ENCODE measurements at regions not wholly inside any gene's neighbourhood (a gene's known extent, or its start where the extent isn't known, plus 50 kb on each side); places are given as distances from the start of the nearest gene placed in this dataset.

GRCh38 chr6:130713144-130713543, 114.1 kb upstream of the SMLR1 start:
- no peak for TF ChIP-seq CTCF (IDR thresholded peaks at IDR 0.05; ENCODE audit: insufficient read depth, low read length, poor library complexity, severe bottlenecking)

GRCh38 chr6:130715058-130715457, 112.1 kb upstream of the SMLR1 start:
- TF ChIP-seq CTCF (IDR thresholded peaks at IDR 0.05; ENCODE audit: insufficient read depth, low read length, poor library complexity, severe bottlenecking), result no peak
- Histone ChIP-seq H3K4me3 (ENCODE audit: low read depth, low read length) (no peak overlapping the region), H3K36me3 (ENCODE audit: control insufficient read depth, insufficient read depth, low read length) (no peaks in the 10 kb centered on the region), H3K27me3 (ENCODE audit: control insufficient read depth, insufficient read depth, low read length) (no peaks in the 10 kb centered on the region)
- no peak for DNase-seq (ENCODE audit: low read depth)

More at GRCh38 chr6:130713144-130713543, 114.1 kb upstream of the SMLR1 start:
- no peak overlapping the region for H3K4me3 ChIP-seq (ENCODE audit: low read depth, low read length)
- DNase-seq (ENCODE audit: low read depth), result no peak
- H3K36me3 ChIP-seq (ENCODE audit: control insufficient read depth, insufficient read depth, low read length), result no peaks in the 10 kb centered on the region
- H3K27me3 ChIP-seq (ENCODE audit: control insufficient read depth, insufficient read depth, low read length), result no peaks in the 10 kb centered on the region

GRCh38 chr6:130716466-130716865, 110.7 kb upstream of the SMLR1 start:
- Histone ChIP-seq H3K27me3 (ENCODE audit: control insufficient read depth, insufficient read depth, low read length) (no peaks in the 10 kb centered on the region), H3K4me3 (ENCODE audit: low read depth, low read length) (no peak overlapping the region), H3K36me3 (ENCODE audit: control insufficient read depth, insufficient read depth, low read length) (no peaks in the 10 kb centered on the region)
- DNase-seq (ENCODE audit: low read depth), result no peak
- TF ChIP-seq CTCF (IDR thresholded peaks at IDR 0.05; ENCODE audit: insufficient read depth, low read length, poor library complexity, severe bottlenecking), result no peak

- Histone ChIP-seq H3K36me3 (ENCODE audit: control insufficient read depth, insufficient read depth, low read length) (no peaks in the 10 kb centered on the region), H3K4me3 (ENCODE audit: low read depth, low read length) (no peak overlapping the region), H3K27me3 (ENCODE audit: control insufficient read depth, insufficient read depth, low read length) (no peaks in the 10 kb centered on the region)
- no peak for DNase-seq (ENCODE audit: low read depth)
- TF ChIP-seq CTCF (IDR thresholded peaks at IDR 0.05; ENCODE audit: insufficient read depth, low read length, poor library complexity, severe bottlenecking), result no peak
Observed at GRCh38 chr6:130717657-130718056, 109.5 kb upstream of the SMLR1 start.

- Histone ChIP-seq H3K27me3 (ENCODE audit: control insufficient read depth, insufficient read depth, low read length) (no peaks in the 10 kb centered on the region), H3K36me3 (ENCODE audit: control insufficient read depth, insufficient read depth, low read length) (no peaks in the 10 kb centered on the region), H3K4me3 (ENCODE audit: low read depth, low read length) (no peak overlapping the region)
- DNase-seq (ENCODE audit: low read depth), result no peak
- TF ChIP-seq CTCF (IDR thresholded peaks at IDR 0.05; ENCODE audit: insufficient read depth, low read length, poor library complexity, severe bottlenecking), result no peak
Observed at GRCh38 chr6:130720076-130720715, 107.0 kb upstream of the SMLR1 start.

GRCh38 chr6:130724089-130724488, 103.1 kb upstream of the SMLR1 start:
- no peaks in the 10 kb centered on the region for H3K36me3 ChIP-seq (ENCODE audit: control insufficient read depth, insufficient read depth, low read length)
- H3K27me3 ChIP-seq (ENCODE audit: control insufficient read depth, insufficient read depth, low read length), result no peaks in the 10 kb centered on the region
- H3K4me3 ChIP-seq (ENCODE audit: low read depth, low read length), result no peak overlapping the region
- no peak for TF ChIP-seq CTCF (IDR thresholded peaks at IDR 0.05; ENCODE audit: insufficient read depth, low read length, poor library complexity, severe bottlenecking)
- DNase-seq (ENCODE audit: low read depth), result no peak

All from kidney epithelial cell (primary cell).